Mesenchymal stem cell (in vitro differentiated cells and primary cell): ENCODE measurements at regions not wholly inside any gene's neighbourhood (a gene's known extent, or its start where the extent isn't known, plus 50 kb on each side); places are given as distances from the start of the nearest gene placed in this dataset.

Experiments used
- DNase-seq: peaks from one replicate; pipeline ENCODE4 v3.0.0-alpha.2; 2013
- H2AFZ ChIP-seq: one replicate; pipeline ENCODE4 v1.6.1; 2013; ENCODE audit warnings: low read depth, mild to moderate bottlenecking, control low read depth, inconsistent platforms, low read length, moderate library complexity
- H2AK5ac ChIP-seq: 2 replicates; pipeline ENCODE4 v1.6.1; 2013; ENCODE audit warnings: low read length, moderate library complexity, mild to moderate bottlenecking, inconsistent platforms; ENCODE audit not compliant: severe bottlenecking
- H2BK120ac ChIP-seq: one replicate; pipeline ENCODE4 v1.6.1; 2013; ENCODE audit warnings: low read depth, mild to moderate bottlenecking, inconsistent platforms, low read length, moderate library complexity
- H2BK12ac ChIP-seq, 2 experiments: one replicate each; pipeline ENCODE4 v1.6.1; 2013; ENCODE audit warnings: inconsistent platforms in 2 of 2, low read length in 2 of 2, mild to moderate bottlenecking in 2 of 2, moderate library complexity in 2 of 2, control low read depth in 1 of 2
- H2BK15ac ChIP-seq: one replicate; pipeline ENCODE4 v1.6.1; 2013; ENCODE audit warnings: mild to moderate bottlenecking, low read depth, inconsistent platforms; ENCODE audit not compliant: poor library complexity, severe bottlenecking
- H2BK5ac ChIP-seq: 2 replicates; pipeline ENCODE4 v1.6.1; 2013; ENCODE audit warnings: low read depth, mild to moderate bottlenecking, low read length, control low read depth, inconsistent platforms; ENCODE audit not compliant: poor library complexity, severe bottlenecking
- H3K14ac ChIP-seq, 2 experiments: one replicate each; pipeline ENCODE4 v1.6.1; 2013; ENCODE audit warnings: inconsistent platforms in 2 of 2, low read length in 2 of 2, control low read depth in 1 of 2, mild to moderate bottlenecking in 1 of 2, moderate library complexity in 1 of 2
- H3K18ac ChIP-seq, 2 experiments: one replicate each; pipeline ENCODE4 v1.6.1; 2013; ENCODE audit warnings: inconsistent platforms in 2 of 2, low read length in 2 of 2, control low read depth in 1 of 2, low read depth in 1 of 2, mild to moderate bottlenecking in 1 of 2
- H3K23ac ChIP-seq, 2 experiments: one replicate each; pipeline ENCODE4 v1.6.1; 2013; ENCODE audit warnings: inconsistent platforms in 2 of 2, low read length in 2 of 2, mild to moderate bottlenecking in 2 of 2, moderate library complexity in 2 of 2, control low read depth in 1 of 2
- H3K27ac ChIP-seq: 2 replicates; pipeline ENCODE4 v1.5.1; 2013; ENCODE audit warnings: mild to moderate bottlenecking, moderate library complexity, low read length, control low read depth, inconsistent platforms; ENCODE audit not compliant: poor library complexity, severe bottlenecking
- H3K27me3 ChIP-seq, 2 experiments: 2 replicates each; pipeline versions ENCODE4 v1.6.1 to v1.7.0; 2013; ENCODE audit warnings: low read length in 2 of 2, mild to moderate bottlenecking in 2 of 2, moderate library complexity in 2 of 2, control low read depth in 1 of 2, inconsistent platforms in 1 of 2; ENCODE audit not compliant: control insufficient read depth in 1 of 2, insufficient read depth in 1 of 2
- H3K36me3 ChIP-seq, 2 experiments: 2 replicates each; pipeline versions ENCODE4 v1.6.1 to v1.7.0; 2013; ENCODE audit warnings: low read length in 2 of 2, control low read depth in 1 of 2, inconsistent platforms in 1 of 2, low read depth in 1 of 2, mild to moderate bottlenecking in 1 of 2; ENCODE audit not compliant: insufficient read depth in 2 of 2, control insufficient read depth in 1 of 2
- H3K4ac ChIP-seq, 2 experiments: one replicate each; pipeline ENCODE4 v1.6.1; 2013; ENCODE audit warnings: inconsistent platforms in 2 of 2, low read length in 2 of 2, mild to moderate bottlenecking in 2 of 2, moderate library complexity in 2 of 2, control low read depth in 1 of 2, low read depth in 1 of 2
- H3K4me1 ChIP-seq: 2 replicates; pipeline ENCODE4 v1.6.1; 2013; ENCODE audit warnings: low read depth, low read length, control low read depth; ENCODE audit not compliant: control insufficient read depth, insufficient read depth
- H3K4me2 ChIP-seq: 2 replicates; pipeline ENCODE4 v1.6.1; 2013; ENCODE audit warnings: low read length, mild to moderate bottlenecking, inconsistent platforms; ENCODE audit not compliant: poor library complexity, severe bottlenecking
- H3K4me3 ChIP-seq, 2 experiments: 2 replicates each; pipeline versions ENCODE4 v1.5.1 to v1.7.0; 2013; ENCODE audit warnings: low read length in 2 of 2, mild to moderate bottlenecking in 2 of 2, control low read depth in 1 of 2, low read depth in 1 of 2; ENCODE audit not compliant: insufficient read depth in 1 of 2
- H3K79me1 ChIP-seq: replicated peaks from 2 replicates; pipeline ENCODE4 v1.6.1; 2013; ENCODE audit warnings: mild to moderate bottlenecking, control low read depth, low read length, inconsistent platforms; ENCODE audit not compliant: poor library complexity, severe bottlenecking
- H3K9ac ChIP-seq: 2 replicates; pipeline ENCODE4 v1.7.0; 2013; ENCODE audit warnings: mild to moderate bottlenecking, low read length, moderate library complexity
- H3K9me3 ChIP-seq: 2 replicates; pipeline ENCODE4 v1.7.0; 2013; ENCODE audit warnings: mild to moderate bottlenecking, low read length; ENCODE audit not compliant: control insufficient read depth
- H4K8ac ChIP-seq: one replicate; pipeline ENCODE4 v1.6.1; 2013; ENCODE audit warnings: inconsistent platforms, mild to moderate bottlenecking, low read length, moderate library complexity
- H4K91ac ChIP-seq: one replicate; pipeline ENCODE4 v1.6.1; 2013; ENCODE audit warnings: mild to moderate bottlenecking, low read length, inconsistent platforms
- WGBS: methylation state at CpG from one replicate; pipeline ENCODE4 v1.1.7; 2013; ENCODE audit warnings: mixed read lengths; 5-methylcytosine and 5-hydroxymethylcytosine counted together

DNA sequence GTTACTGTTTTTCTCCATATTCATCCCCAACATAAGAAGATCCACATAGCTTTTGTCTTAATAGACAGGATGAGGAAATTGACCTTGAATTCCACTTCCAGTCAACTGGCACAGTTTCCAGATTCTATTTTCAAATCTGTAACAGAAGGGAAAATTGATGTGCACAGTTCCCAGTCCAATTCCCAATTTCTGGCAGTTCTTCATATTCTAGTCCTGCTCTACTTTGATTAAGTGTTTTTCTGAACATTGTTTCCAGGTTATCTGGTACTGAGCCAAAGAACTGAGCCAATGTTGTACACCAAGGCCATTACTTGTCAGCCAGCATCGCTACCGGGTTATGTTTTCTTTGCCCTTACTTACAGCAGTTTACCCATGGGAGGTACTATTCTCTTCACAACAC lies 1755.4 kb downstream of the PLA2G4A start:
- Histone ChIP-seq H2AFZ (no peak overlapping the region), H2BK12ac (no peak overlapping the region), H2BK5ac (no peak overlapping the region), H4K8ac (no peak overlapping the region), H2BK15ac (no peak overlapping the region), H2BK120ac (no peak overlapping the region), H3K4ac (no peak overlapping the region), H3K27ac (no peak overlapping the region), H3K4me2 (no peak overlapping the region), H3K36me3 (no peaks in the 10 kb centered on the region), H3K9me3 (no peaks in the 10 kb centered on the region), H2AK5ac (no peak overlapping the region), H3K79me1 (no peaks in the 10 kb centered on the region), H3K27me3 (no peaks in the 10 kb centered on the region), H3K4me1 (no peaks in the 10 kb centered on the region), H3K18ac (no peak overlapping the region), H3K23ac (no peak overlapping the region), H3K9ac (no peak overlapping the region), H3K4me3 (no peak overlapping the region), H3K14ac (no peak overlapping the region), H4K91ac (no peak overlapping the region)
- 100% methylated on average over 2 of the region's 2 CpGs for WGBS
- DNase-seq, result no peak

GRCh38 chr1:188590641-188591040 lies 1761.9 kb downstream of the PLA2G4A start:
- Histone ChIP-seq H2BK12ac (no peak overlapping the region), H2BK5ac (no peak overlapping the region), H3K4me2 (no peak overlapping the region), H2AFZ (no peak overlapping the region), H3K27me3 (no peaks in the 10 kb centered on the region), H3K4me1 (no peaks in the 10 kb centered on the region), H2BK120ac (no peak overlapping the region), H2AK5ac (no peak overlapping the region), H3K18ac (no peak overlapping the region), H3K27ac (no peak overlapping the region), H2BK15ac (no peak overlapping the region), H3K4me3 (no peak overlapping the region), H3K36me3 (no peaks in the 10 kb centered on the region), H3K23ac (no peak overlapping the region), H3K4ac (no peak overlapping the region), H3K79me1 (no peaks in the 10 kb centered on the region), H3K9ac (no peak overlapping the region), H3K14ac (no peak overlapping the region), H4K8ac (no peak overlapping the region), H3K9me3 (peaks cover 6% of the 10 kb centered on the region), H4K91ac (no peak overlapping the region)
- no CpG with 5 or more reads among the region's 1 CpG for WGBS
- DNase-seq, result no peak

DNA sequence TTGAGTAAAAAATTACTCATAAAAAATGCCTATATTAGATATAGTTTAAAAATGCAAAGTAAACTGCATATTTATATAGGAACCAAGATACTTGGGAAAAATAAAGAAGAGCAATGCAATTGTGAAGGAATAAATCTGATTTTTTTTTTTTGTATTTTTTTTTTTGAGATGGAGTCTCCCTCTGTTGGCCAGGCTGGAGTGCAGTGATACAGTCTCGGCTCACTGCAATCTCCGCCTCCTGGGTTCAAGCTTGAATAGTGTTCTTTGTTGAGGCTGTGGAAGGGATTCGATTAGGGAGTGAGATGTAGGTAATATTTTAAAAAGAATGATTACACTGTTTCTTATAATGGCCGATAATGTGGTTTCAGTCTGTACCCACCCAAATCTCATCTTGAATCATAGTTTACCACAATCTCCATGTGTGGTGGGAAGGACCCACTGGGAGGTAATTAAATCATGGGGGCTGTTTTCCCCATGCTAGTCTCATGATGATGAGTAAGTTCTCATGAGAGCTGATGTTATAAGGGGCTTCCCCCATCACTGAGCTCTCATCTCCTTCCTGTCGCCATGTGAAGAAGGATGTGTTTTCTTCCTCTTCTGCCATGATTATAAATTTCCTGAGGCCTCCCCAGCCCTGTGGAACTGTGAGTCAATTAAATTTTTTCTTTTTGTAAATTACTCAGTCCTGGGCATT lies 1765.9 kb downstream of the PLA2G4A start:
- no peak overlapping the region for H3K14ac ChIP-seq
- no peaks in the 10 kb centered on the region for H3K79me1 ChIP-seq
- no peaks in the 10 kb centered on the region for H3K27me3 ChIP-seq
- no peak overlapping the region for H2BK15ac ChIP-seq
- no peak overlapping the region for H4K91ac ChIP-seq
- no peak overlapping the region for H3K4me2 ChIP-seq
- H3K4me1 ChIP-seq, result no peaks in the 10 kb centered on the region
- no peak overlapping the region for H3K4ac ChIP-seq
- no peak overlapping the region for H3K27ac ChIP-seq
- no peak overlapping the region for H4K8ac ChIP-seq
- no peak overlapping the region for H2BK120ac ChIP-seq
- no peak overlapping the region for H2BK5ac ChIP-seq
- H3K36me3 ChIP-seq, result no peaks in the 10 kb centered on the region
- H3K4me3 ChIP-seq, result no peak overlapping the region
- H3K23ac ChIP-seq, result no peak overlapping the region
- H3K18ac ChIP-seq, result no peak overlapping the region
- H3K9ac ChIP-seq, result no peak overlapping the region
- no peak overlapping the region for H2AFZ ChIP-seq
- H3K9me3 ChIP-seq, result peaks cover 4% of the 10 kb centered on the region
- no peak overlapping the region for H2BK12ac ChIP-seq
- WGBS, result 54% methylated on average over 3 of the region's 5 CpGs
- no peak overlapping the region for H2AK5ac ChIP-seq
- DNase-seq, result no peak

DNA sequence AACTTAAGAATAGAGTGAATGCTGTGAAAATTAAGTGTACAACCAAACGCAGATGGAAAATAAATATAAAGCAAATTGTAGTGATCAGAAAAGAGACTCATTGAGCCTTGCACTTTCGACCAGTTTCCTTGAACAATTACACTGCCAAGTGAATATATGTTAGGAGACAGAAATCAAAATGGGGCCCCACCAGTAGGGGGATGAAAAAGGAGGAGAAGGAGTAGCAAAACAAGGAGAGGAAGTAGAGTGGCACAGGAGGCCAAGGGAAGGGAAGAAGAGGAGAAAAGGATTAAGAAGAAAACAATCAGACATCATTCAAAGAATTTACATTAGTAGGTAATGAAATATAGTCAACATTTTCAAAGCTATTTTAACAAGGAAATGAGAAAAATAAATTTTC lies 1770.6 kb downstream of the PLA2G4A start:
- no peak overlapping the region for H2BK12ac ChIP-seq
- no peak overlapping the region for H3K14ac ChIP-seq

More for the DNA sequence above, 1770.6 kb downstream of the PLA2G4A start:
- H3K23ac ChIP-seq, result no peak overlapping the region
- H3K79me1 ChIP-seq, result no peaks in the 10 kb centered on the region
- no peaks in the 10 kb centered on the region for H3K4me1 ChIP-seq
- peaks cover 8% of the 10 kb centered on the region for H3K9me3 ChIP-seq
- H3K4ac ChIP-seq, result no peak overlapping the region
- no peak overlapping the region for H3K9ac ChIP-seq
- DNase-seq, result no peak
- H2AK5ac ChIP-seq, result no peak overlapping the region
- H4K8ac ChIP-seq, result no peak overlapping the region
- H3K4me3 ChIP-seq, result no peak overlapping the region
- no peak overlapping the region for H4K91ac ChIP-seq
- H2BK5ac ChIP-seq, result no peak overlapping the region
- 100% methylated on average over 1 of the region's 2 CpGs for WGBS
- H3K27ac ChIP-seq, result no peak overlapping the region
- H3K27me3 ChIP-seq, result no peaks in the 10 kb centered on the region
- H3K4me2 ChIP-seq, result no peak overlapping the region
- H3K36me3 ChIP-seq, result no peaks in the 10 kb centered on the region
- H2BK120ac ChIP-seq, result no peak overlapping the region
- no peak overlapping the region for H3K18ac ChIP-seq
- no peak overlapping the region for H2AFZ ChIP-seq
- no peak overlapping the region for H2BK15ac ChIP-seq
